ENCODE measurements at regions not wholly inside any gene's neighbourhood (a gene's known extent, or its start where the extent isn't known, plus 50 kb on each side); places are given as distances from the start of the nearest gene placed in this dataset.

DNA sequence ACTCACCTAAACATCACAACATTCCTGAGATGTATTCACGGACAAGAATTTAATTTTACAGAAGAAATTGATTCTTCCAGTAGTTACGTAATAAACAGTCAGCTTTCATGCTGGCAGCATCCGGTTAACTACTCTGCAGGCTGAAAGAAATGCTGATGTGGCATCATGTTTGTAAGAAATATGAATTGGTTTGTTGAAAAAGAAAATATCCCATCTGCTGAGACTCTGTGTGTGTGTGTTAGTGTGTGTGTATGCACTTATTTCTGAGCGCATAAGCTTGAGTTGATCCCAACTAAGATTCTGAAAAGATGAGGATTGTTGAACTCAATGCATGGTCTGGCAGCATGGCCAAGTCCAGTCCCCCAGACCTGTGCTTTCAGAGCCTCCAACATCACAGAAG lies 74.3 kb upstream of the FAM216B start:
- CTCF ChIA-PET (ENCODE audit: low intra/inter-chr PET ratio): no interaction called here
- no peak for ATAC-seq
- Histone ChIP-seq H3K9ac (ENCODE audit: insufficient read depth in 1 of 2, low read depth in 2 of 2, low read length in 2 of 2) (no peak overlapping the region), H4K20me1 (replicated peaks; ENCODE audit: control insufficient read depth, insufficient read depth, low read length) (no peaks in the 10 kb centered on the region), H3K4me3 (no peak overlapping the region), H3K27me3 (ENCODE audit: control insufficient read depth in 2 of 2, insufficient read depth in 2 of 2, low read length in 2 of 2) (no peaks in the 10 kb centered on the region), H3K4me1 (replicated peaks in 1 of 2; ENCODE audit: control insufficient read depth in 2 of 2, insufficient read depth in 2 of 2, low read length in 2 of 2) (no peaks in the 10 kb centered on the region), H3K27ac (ENCODE audit: extremely low read depth, low read depth, low read length) (no peak overlapping the region), H3K79me2 (ENCODE audit: control insufficient read depth, insufficient read depth, low read length) (no peaks in the 10 kb centered on the region), H3K9me1 (ENCODE audit: control insufficient read depth, insufficient read depth, low read length) (no peaks in the 10 kb centered on the region), H3K36me3 (ENCODE audit: control insufficient read depth, insufficient read depth, low read length) (no peaks in the 10 kb centered on the region), H3K4me2 (ENCODE audit: insufficient read depth, low read length) (no peak overlapping the region), H2AFZ (ENCODE audit: low read depth, low read length) (no peak overlapping the region), H3K9me3 (replicated peaks; ENCODE audit: control insufficient read depth, insufficient read depth, low read depth, low read length) (no peaks in the 10 kb centered on the region)
- 3% methylated on average over 3 of the region's 4 CpGs for WGBS (ENCODE audit: insufficient coverage, low coverage, missing lambda C conversion rate)
- FAIRE-seq: no peak
- BruUV-seq (replicated peaks): no TSS peak
- no peak for DNase-seq (ENCODE audit: extremely low read depth in 1 of 4, low spot score in 3 of 4)
- POLR2A ChIA-PET: no interaction called here
- in situ Hi-C loops (cut with MboI): no loop called here
- intact Hi-C loops (cut with micrococcal nuclease): no loop called here
- TF ChIP-seq MECOM (CRISPR knock-in tag; IDR thresholded peaks at IDR 0.05) (no peak), MCM5 (IDR thresholded peaks at IDR 0.05; ENCODE audit: low read depth) (no peak), IRF2 (CRISPR knock-in tag; IDR thresholded peaks at IDR 0.05) (no peak), ZNF589 (CRISPR knock-in tag; IDR thresholded peaks at IDR 0.05; ENCODE audit: low read depth) (no peak), DDX20 (tag; IDR thresholded peaks at IDR 0.05; ENCODE audit: low read depth) (no peak)
- TF ChIP-seq, protein P1, sequence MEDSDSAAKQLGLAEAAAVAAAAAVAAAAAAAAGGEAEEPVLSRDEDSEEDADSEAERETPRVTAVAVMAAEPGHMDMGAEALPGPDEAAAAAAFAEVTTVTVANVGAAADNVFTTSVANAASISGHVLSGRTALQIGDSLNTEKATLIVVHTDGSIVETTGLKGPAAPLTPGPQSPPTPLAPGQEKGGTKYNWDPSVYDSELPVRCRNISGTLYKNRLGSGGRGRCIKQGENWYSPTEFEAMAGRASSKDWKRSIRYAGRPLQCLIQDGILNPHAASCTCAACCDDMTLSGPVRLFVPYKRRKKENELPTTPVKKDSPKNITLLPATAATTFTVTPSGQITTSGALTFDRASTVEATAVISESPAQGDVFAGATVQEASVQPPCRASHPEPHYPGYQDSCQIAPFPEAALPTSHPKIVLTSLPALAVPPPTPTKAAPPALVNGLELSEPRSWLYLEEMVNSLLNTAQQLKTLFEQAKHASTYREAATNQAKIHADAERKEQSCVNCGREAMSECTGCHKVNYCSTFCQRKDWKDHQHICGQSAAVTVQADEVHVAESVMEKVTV (CRISPR knock-in tag; IDR thresholded peaks at IDR 0.05): no peak

DNA sequence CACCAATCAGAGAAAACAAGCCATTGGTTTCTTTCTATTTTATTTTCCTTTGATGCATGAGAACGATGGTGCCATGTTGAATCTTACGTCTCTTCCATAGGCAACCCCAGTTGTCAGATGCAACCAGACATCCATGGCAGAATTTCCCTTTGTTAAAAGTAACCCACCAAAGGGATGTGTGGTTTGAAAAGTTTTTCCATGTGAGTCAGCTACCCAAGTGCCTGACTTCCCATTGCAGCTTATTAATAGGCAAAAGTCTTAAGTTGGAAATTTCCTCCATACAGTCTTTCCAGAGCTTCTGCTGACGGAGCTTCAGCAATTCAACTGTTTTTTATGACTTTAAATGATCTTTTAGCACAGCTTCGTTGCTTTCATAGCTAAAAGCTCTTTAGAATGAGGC lies 73.8 kb upstream of the FAM216B start:
- ATAC-seq (no peak), DNase-seq (ENCODE audit: extremely low read depth in 1 of 4, low spot score in 3 of 4) (no peak), FAIRE-seq (no peak)
- in situ Hi-C loops (cut with MboI) (no loop called here), intact Hi-C loops (cut with micrococcal nuclease) (no loop called here)
- Histone ChIP-seq H3K27me3 (ENCODE audit: control insufficient read depth in 2 of 2, insufficient read depth in 2 of 2, low read length in 2 of 2) (no peaks in the 10 kb centered on the region), H2AFZ (ENCODE audit: low read depth, low read length) (no peak overlapping the region), H3K9ac (ENCODE audit: insufficient read depth in 1 of 2, low read depth in 2 of 2, low read length in 2 of 2) (no peak overlapping the region), H3K4me1 (replicated peaks in 1 of 2; ENCODE audit: control insufficient read depth in 2 of 2, insufficient read depth in 2 of 2, low read length in 2 of 2) (no peaks in the 10 kb centered on the region), H3K27ac (ENCODE audit: extremely low read depth, low read depth, low read length) (no peak overlapping the region), H4K20me1 (replicated peaks; ENCODE audit: control insufficient read depth, insufficient read depth, low read length) (no peaks in the 10 kb centered on the region), H3K9me3 (replicated peaks; ENCODE audit: control insufficient read depth, insufficient read depth, low read depth, low read length) (no peaks in the 10 kb centered on the region), H3K9me1 (ENCODE audit: control insufficient read depth, insufficient read depth, low read length) (no peaks in the 10 kb centered on the region), H3K4me2 (ENCODE audit: insufficient read depth, low read length) (no peak overlapping the region), H3K79me2 (ENCODE audit: control insufficient read depth, insufficient read depth, low read length) (no peaks in the 10 kb centered on the region), H3K36me3 (ENCODE audit: control insufficient read depth, insufficient read depth, low read length) (no peaks in the 10 kb centered on the region), H3K4me3 (no peak overlapping the region)
- ChIA-PET CTCF (ENCODE audit: low intra/inter-chr PET ratio) (no interaction called here), POLR2A (no interaction called here)
- WGBS (ENCODE audit: insufficient coverage, low coverage, missing lambda C conversion rate): 0% methylated on average over 4 of the region's 4 CpGs
- BruUV-seq (replicated peaks): no TSS peak
- TF ChIP-seq ZBED1 (IDR thresholded peaks at IDR 0.05): no peak
- TF ChIP-seq HNRNPL (IDR thresholded peaks at IDR 0.05; ENCODE audit: low read depth, low read length): no peak
- no peak for TF ChIP-seq SIRT6 (IDR thresholded peaks at IDR 0.05; ENCODE audit: low read depth, low read length)
- TF ChIP-seq ZNF316 (IDR thresholded peaks at IDR 0.05): no peak
- no peak for TF ChIP-seq CBX8 (IDR thresholded peaks at IDR 0.05; ENCODE audit: borderline replicate concordance, extremely low read depth, low read depth, low read length, poor library complexity, severe bottlenecking)
- TF ChIP-seq RBM22 (IDR thresholded peaks at IDR 0.05; ENCODE audit: low read depth, low read length, poor library complexity, severe bottlenecking): no peak
- no peak for TF ChIP-seq STAT5A (IDR thresholded peaks at IDR 0.05; ENCODE audit: borderline replicate concordance, low read length)
- TF ChIP-seq RBM17 (IDR thresholded peaks at IDR 0.05; ENCODE audit: borderline replicate concordance, low read depth, low read length): no peak
- no peak for TF ChIP-seq KAT7 (CRISPR knock-in tag; IDR thresholded peaks at IDR 0.05; ENCODE audit: borderline replicate concordance)
- TF ChIP-seq NFATC3 (IDR thresholded peaks at IDR 0.05): no peak
- no peak for TF ChIP-seq HDAC6 (IDR thresholded peaks at IDR 0.05; ENCODE audit: low read depth, low read length)
